Progenitor cell of endocrine pancreas (in vitro differentiated cells): ENCODE measurements at regions not wholly inside any gene's neighbourhood (a gene's known extent, or its start where the extent isn't known, plus 50 kb on each side); places are given as distances from the start of the nearest gene placed in this dataset.

Experiments used
- DNase-seq: peaks from one replicate; pipeline ENCODE4 v3.0.0; 2021; ENCODE audit warnings: low spot score; ENCODE audit not compliant: unreplicated experiment
- H3K27ac Mint-ChIP-seq: 2 replicates; pipeline ENCODE4 v1.8.0; 2021; ENCODE audit warnings: mild to moderate bottlenecking, moderate library complexity, mixed read lengths
- H3K27me3 Mint-ChIP-seq: 2 replicates; pipeline ENCODE4 v1.8.0; 2021; ENCODE audit warnings: mixed read lengths
- H3K36me3 Mint-ChIP-seq: 2 replicates; pipeline ENCODE4 v1.8.0; 2022; ENCODE audit warnings: mixed read lengths; ENCODE audit not compliant: insufficient read depth
- H3K4me1 Mint-ChIP-seq: 2 replicates; pipeline ENCODE4 v1.8.0; 2021; ENCODE audit warnings: low read depth, mixed read lengths
- H3K4me3 Mint-ChIP-seq: 2 replicates; pipeline ENCODE4 v1.8.0; 2021; ENCODE audit warnings: low read depth, mild to moderate bottlenecking, moderate library complexity, mixed read lengths
- H3K9me3 Mint-ChIP-seq: 2 replicates; pipeline ENCODE4 v1.8.0; 2021; ENCODE audit warnings: low read depth, mixed read lengths
- TF ChIP-seq, protein P1 (sequence below): fragments of 200-600 bp; sonication (generic); IDR thresholded peaks from one replicate; pipeline ENCODE4 v1.5.0; 2021; ENCODE audit warnings: antibody characterized with exemption, mild to moderate bottlenecking; ENCODE audit not compliant: unreplicated experiment

DNA sequence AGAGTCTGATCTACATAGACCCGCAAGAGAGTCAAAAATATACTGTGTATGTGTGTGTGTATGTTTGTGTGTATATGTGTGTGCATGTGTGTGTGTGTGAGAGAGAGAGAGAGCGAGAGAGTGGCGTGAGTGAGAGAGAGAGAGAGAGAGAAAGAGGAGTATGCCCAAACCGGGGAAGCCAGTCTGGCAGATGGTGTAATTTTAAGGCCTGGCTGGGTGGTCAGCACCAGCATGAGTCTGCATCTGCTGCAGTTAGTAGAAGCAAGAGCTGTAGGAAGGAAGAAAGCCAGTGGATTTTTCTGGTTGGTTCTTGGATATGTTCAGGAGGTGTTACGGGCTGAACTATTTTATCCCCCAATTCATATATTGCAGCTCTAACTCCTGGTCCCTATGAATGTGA is 75.2 kb downstream of the ACTBL2 start:
- no peak overlapping the region for H3K27ac Mint-ChIP-seq
- no peaks in the 10 kb centered on the region for H3K4me1 Mint-ChIP-seq
- no peaks in the 10 kb centered on the region for H3K36me3 Mint-ChIP-seq
- no peak for DNase-seq
- H3K9me3 Mint-ChIP-seq, result peaks cover 3% of the 10 kb centered on the region
- H3K27me3 Mint-ChIP-seq, result no peaks in the 10 kb centered on the region
- no peak overlapping the region for H3K4me3 Mint-ChIP-seq
- TF ChIP-seq, protein P1, sequence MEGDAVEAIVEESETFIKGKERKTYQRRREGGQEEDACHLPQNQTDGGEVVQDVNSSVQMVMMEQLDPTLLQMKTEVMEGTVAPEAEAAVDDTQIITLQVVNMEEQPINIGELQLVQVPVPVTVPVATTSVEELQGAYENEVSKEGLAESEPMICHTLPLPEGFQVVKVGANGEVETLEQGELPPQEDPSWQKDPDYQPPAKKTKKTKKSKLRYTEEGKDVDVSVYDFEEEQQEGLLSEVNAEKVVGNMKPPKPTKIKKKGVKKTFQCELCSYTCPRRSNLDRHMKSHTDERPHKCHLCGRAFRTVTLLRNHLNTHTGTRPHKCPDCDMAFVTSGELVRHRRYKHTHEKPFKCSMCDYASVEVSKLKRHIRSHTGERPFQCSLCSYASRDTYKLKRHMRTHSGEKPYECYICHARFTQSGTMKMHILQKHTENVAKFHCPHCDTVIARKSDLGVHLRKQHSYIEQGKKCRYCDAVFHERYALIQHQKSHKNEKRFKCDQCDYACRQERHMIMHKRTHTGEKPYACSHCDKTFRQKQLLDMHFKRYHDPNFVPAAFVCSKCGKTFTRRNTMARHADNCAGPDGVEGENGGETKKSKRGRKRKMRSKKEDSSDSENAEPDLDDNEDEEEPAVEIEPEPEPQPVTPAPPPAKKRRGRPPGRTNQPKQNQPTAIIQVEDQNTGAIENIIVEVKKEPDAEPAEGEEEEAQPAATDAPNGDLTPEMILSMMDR, result no peak

GRCh38 chr5:57406641-57407040 is 76.0 kb downstream of the ACTBL2 start:
- TF ChIP-seq, protein P1, result no peak
- no peak for DNase-seq
- H3K27ac Mint-ChIP-seq, result no peak overlapping the region
- no peaks in the 10 kb centered on the region for H3K36me3 Mint-ChIP-seq
- H3K4me3 Mint-ChIP-seq, result no peak overlapping the region
- H3K4me1 Mint-ChIP-seq, result no peaks in the 10 kb centered on the region
- no peaks in the 10 kb centered on the region for H3K27me3 Mint-ChIP-seq
- peaks cover 3% of the 10 kb centered on the region for H3K9me3 Mint-ChIP-seq

GRCh38 chr5:57405984-57406383 is 76.6 kb downstream of the ACTBL2 start:
- Mint-ChIP-seq H3K4me3 (no peak overlapping the region), H3K4me1 (no peaks in the 10 kb centered on the region), H3K27ac (no peak overlapping the region), H3K9me3 (peaks cover 3% of the 10 kb centered on the region), H3K36me3 (no peaks in the 10 kb centered on the region), H3K27me3 (no peaks in the 10 kb centered on the region)
- no peak for DNase-seq
- TF ChIP-seq, protein P1, result no peak

GRCh38 chr5:57402761-57403160 is 79.8 kb downstream of the ACTBL2 start:
- Mint-ChIP-seq H3K9me3 (peaks cover 3% of the 10 kb centered on the region), H3K4me1 (no peaks in the 10 kb centered on the region), H3K27me3 (no peaks in the 10 kb centered on the region), H3K36me3 (no peaks in the 10 kb centered on the region), H3K4me3 (no peak overlapping the region), H3K27ac (no peak overlapping the region)
- TF ChIP-seq, protein P1, result no peak
- no peak for DNase-seq

- Mint-ChIP-seq H3K36me3 (no peaks in the 10 kb centered on the region), H3K27me3 (no peaks in the 10 kb centered on the region), H3K4me3 (no peak overlapping the region), H3K27ac (no peak overlapping the region), H3K4me1 (no peaks in the 10 kb centered on the region), H3K9me3 (peaks cover 3% of the 10 kb centered on the region)
- TF ChIP-seq, protein P1, result no peak
- DNase-seq, result no peak
Observed at GRCh38 chr5:57402348-57402747, 80.3 kb downstream of the ACTBL2 start.
